ENCODE measurements at regions not wholly inside any gene's neighbourhood (a gene's known extent, or its start where the extent isn't known, plus 50 kb on each side); places are given as distances from the start of the nearest gene placed in this dataset.

DNA sequence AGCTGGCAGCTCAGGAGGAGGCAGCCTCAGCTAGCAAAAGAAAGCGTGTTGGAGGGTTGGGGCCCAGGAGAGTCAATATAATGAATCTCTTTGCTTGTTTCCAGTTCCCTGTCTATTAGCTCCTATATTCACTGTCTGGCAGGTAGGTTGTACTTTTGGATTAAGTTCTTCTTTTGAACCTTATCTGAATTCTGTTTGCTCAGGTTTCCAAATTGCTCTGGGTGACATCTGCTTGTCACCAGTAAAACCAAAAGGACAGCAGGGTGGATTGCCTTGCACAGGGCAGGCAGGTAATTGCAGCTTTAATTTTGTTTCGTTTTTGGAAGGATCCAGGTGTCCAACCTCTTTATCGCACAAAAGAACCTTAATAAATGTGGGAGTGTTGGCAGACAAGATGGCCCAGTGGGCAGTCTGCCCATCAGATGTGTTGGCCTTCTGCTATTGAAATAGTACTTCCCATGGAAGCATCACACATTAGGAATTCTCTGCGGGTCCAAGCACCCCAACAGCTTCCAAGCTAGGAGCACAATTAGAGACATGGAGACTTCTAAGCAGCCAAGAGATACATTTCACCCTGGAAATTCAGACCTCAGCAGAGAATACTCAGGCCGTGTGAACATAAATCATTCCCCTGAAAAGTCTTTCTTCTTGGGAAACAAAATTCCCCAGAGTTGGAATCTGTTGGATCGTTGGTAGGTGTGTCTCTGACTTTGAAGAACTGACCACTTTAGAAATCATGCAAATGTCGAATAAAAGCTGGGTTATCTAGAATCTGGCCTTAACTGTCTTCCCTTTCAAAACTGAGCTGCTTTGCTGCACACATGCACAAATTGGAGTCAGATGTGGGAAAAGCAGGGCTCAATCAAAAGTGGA, 286.9 kb upstream of the BMP2 start:
- TF ChIP-seq, protein P1, sequence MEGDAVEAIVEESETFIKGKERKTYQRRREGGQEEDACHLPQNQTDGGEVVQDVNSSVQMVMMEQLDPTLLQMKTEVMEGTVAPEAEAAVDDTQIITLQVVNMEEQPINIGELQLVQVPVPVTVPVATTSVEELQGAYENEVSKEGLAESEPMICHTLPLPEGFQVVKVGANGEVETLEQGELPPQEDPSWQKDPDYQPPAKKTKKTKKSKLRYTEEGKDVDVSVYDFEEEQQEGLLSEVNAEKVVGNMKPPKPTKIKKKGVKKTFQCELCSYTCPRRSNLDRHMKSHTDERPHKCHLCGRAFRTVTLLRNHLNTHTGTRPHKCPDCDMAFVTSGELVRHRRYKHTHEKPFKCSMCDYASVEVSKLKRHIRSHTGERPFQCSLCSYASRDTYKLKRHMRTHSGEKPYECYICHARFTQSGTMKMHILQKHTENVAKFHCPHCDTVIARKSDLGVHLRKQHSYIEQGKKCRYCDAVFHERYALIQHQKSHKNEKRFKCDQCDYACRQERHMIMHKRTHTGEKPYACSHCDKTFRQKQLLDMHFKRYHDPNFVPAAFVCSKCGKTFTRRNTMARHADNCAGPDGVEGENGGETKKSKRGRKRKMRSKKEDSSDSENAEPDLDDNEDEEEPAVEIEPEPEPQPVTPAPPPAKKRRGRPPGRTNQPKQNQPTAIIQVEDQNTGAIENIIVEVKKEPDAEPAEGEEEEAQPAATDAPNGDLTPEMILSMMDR (IDR thresholded peaks at IDR 0.05; ENCODE audit: low read depth, low read length, poor library complexity, severe bottlenecking) = no peak
- TF ChIP-seq EZH2phosphoT487 (IDR thresholded peaks at IDR 0.05; ENCODE audit: borderline replicate concordance, low read length) = no peak
- Histone ChIP-seq H3F3A (ENCODE audit: control insufficient read depth, insufficient read depth) (no peaks in the 10 kb centered on the region), H3K4me1 (ENCODE audit: control insufficient read depth, low read length) (no peaks in the 10 kb centered on the region), H3K9me3 (ENCODE audit: control insufficient read depth, insufficient read depth, low read length) (no peaks in the 10 kb centered on the region), H3K4me2 (ENCODE audit: low read length) (no peak overlapping the region), H3K9me2 (replicated peaks; ENCODE audit: control insufficient read depth, low read length) (no peaks in the 10 kb centered on the region), H3K36me3 (ENCODE audit: control insufficient read depth, low read length) (no peaks in the 10 kb centered on the region), H4K20me1 (ENCODE audit: control insufficient read depth, insufficient read depth, low read depth, low read length) (no peaks in the 10 kb centered on the region), H3K27me3 (ENCODE audit: control insufficient read depth, low read length) (no peaks in the 10 kb centered on the region), H3K4me3 (ENCODE audit: low read length) (no peak overlapping the region), H3K79me2 (ENCODE audit: control insufficient read depth, low read length) (no peaks in the 10 kb centered on the region), H3K27ac (ENCODE audit: low read depth, low read length) (no peak overlapping the region)

DNA sequence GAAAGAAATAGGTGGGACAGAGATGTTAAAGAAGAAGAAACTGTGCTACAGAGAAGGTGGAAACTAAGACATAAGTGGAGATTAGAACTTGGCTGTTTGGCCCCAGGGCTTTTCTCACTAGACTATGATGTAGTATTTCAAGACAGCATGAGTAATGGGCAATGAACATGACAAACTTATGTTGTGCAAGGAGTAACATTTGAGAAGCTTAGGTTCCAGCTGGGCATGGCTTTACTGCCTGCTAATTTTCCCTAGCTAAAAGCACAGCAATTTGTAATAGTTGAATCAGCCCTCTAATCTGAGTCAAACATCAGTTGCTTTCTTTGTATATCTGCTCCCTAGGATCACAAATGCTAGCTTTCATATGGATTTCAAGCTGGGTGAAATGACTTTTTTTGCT, 294.3 kb upstream of the BMP2 start:
- TF ChIP-seq, protein P1 (IDR thresholded peaks at IDR 0.05; ENCODE audit: low read depth, low read length, poor library complexity, severe bottlenecking) = no peak
- no peak for TF ChIP-seq EZH2phosphoT487 (IDR thresholded peaks at IDR 0.05; ENCODE audit: borderline replicate concordance, low read length)
- H3K4me2 ChIP-seq (ENCODE audit: low read length) = peak overlapping the region; percentile 48
- peaks cover 5% of the 10 kb centered on the region for H3F3A ChIP-seq (ENCODE audit: control insufficient read depth, insufficient read depth)
- no peaks in the 10 kb centered on the region for H3K79me2 ChIP-seq (ENCODE audit: control insufficient read depth, low read length)
- H3K4me1 ChIP-seq (ENCODE audit: control insufficient read depth, low read length) = peaks cover 55% of the 10 kb centered on the region
- 0 out of 2 replicates have a peak, but pooled peaks cover 7% of the 10 kb centered on the region for H3K9me3 ChIP-seq (ENCODE audit: control insufficient read depth, insufficient read depth, low read length)
- H4K20me1 ChIP-seq (ENCODE audit: control insufficient read depth, insufficient read depth, low read depth, low read length) = no peaks in the 10 kb centered on the region
- no peaks in the 10 kb centered on the region for H3K9me2 ChIP-seq (replicated peaks; ENCODE audit: control insufficient read depth, low read length)
- no peak overlapping the region for H3K4me3 ChIP-seq (ENCODE audit: low read length)
- H3K36me3 ChIP-seq (ENCODE audit: control insufficient read depth, low read length) = peaks cover 19% of the 10 kb centered on the region
- H3K27ac ChIP-seq (ENCODE audit: low read depth, low read length) = 0 out of 2 replicates have a peak overlapping the region, but pooled peaks have one; percentile 3
- no peaks in the 10 kb centered on the region for H3K27me3 ChIP-seq (ENCODE audit: control insufficient read depth, low read length)

DNA sequence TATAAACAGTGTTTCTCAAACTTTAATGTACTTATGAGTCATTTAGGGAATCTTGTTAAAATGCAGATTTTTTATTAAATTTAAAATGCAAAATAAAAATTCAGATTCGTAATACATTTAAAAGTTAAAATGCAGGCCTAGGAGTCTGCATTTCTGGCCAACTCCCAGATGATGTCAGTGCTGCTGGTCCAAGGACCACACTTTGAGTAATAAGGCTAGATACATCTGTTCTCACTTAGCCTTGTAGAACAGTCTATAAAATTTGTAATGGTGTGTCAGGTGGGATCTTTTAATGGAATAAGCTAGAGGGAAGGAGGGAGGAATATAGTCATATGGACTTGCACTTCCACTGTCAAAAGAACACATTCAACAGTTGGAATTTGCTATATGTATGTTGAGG, 295.6 kb upstream of the BMP2 start:
- H3K4me1 ChIP-seq (ENCODE audit: control insufficient read depth, low read length) = peaks cover 68% of the 10 kb centered on the region
- 0 out of 2 replicates have a peak, but pooled peaks cover 7% of the 10 kb centered on the region for H3K9me3 ChIP-seq (ENCODE audit: control insufficient read depth, insufficient read depth, low read length)
- no peaks in the 10 kb centered on the region for H3K9me2 ChIP-seq (replicated peaks; ENCODE audit: control insufficient read depth, low read length)
- H3F3A ChIP-seq (ENCODE audit: control insufficient read depth, insufficient read depth) = peaks cover 12% of the 10 kb centered on the region
- peaks cover 19% of the 10 kb centered on the region for H3K36me3 ChIP-seq (ENCODE audit: control insufficient read depth, low read length)
- no peak overlapping the region for H3K4me2 ChIP-seq (ENCODE audit: low read length)
- H3K79me2 ChIP-seq (ENCODE audit: control insufficient read depth, low read length) = no peaks in the 10 kb centered on the region
- TF ChIP-seq, protein P1 (IDR thresholded peaks at IDR 0.05; ENCODE audit: low read depth, low read length, poor library complexity, severe bottlenecking) = no peak
- no peak for TF ChIP-seq EZH2phosphoT487 (IDR thresholded peaks at IDR 0.05; ENCODE audit: borderline replicate concordance, low read length)
- no peak overlapping the region for H3K27ac ChIP-seq (ENCODE audit: low read depth, low read length)
- no peak overlapping the region for H3K4me3 ChIP-seq (ENCODE audit: low read length)
- H4K20me1 ChIP-seq (ENCODE audit: control insufficient read depth, insufficient read depth, low read depth, low read length) = no peaks in the 10 kb centered on the region
- no peaks in the 10 kb centered on the region for H3K27me3 ChIP-seq (ENCODE audit: control insufficient read depth, low read length)
